ACHN (cell line): ENCODE measurements at regions not wholly inside any gene's neighbourhood (a gene's known extent, or its start where the extent isn't known, plus 50 kb on each side); places are given as distances from the start of the nearest gene placed in this dataset.
A peak's percentile ranks its signal among the peaks of the same experiment; 100 is the strongest.

Source experiments
- DNase-seq: peaks from one replicate; pipeline ENCODE4 v3.0.0-alpha.2; 2015
- in situ Hi-C: cut with HindIII; loops from 2 replicates; pipeline ENCODE4 v1.10.0; 2017; ENCODE audit warnings: low sequenced_read_pairs, low pct_ligation_motif_present, low pct_unique_long_range_greater_than_20kb

- DNase-seq, result no peak
- in situ Hi-C loops, result no loop called here
These were observed 410.8 kb upstream of the EEF2KMT start for GRCh38 chr16:5508371-5508770.

- in situ Hi-C loops, result no loop called here
- no peak for DNase-seq
These were observed 408.4 kb upstream of the EEF2KMT start for GRCh38 chr16:5506021-5506420.

- DNase-seq, result no peak
- in situ Hi-C loops, result no loop called here
These were observed 407.7 kb upstream of the EEF2KMT start for GRCh38 chr16:5505091-5505887.

DNA sequence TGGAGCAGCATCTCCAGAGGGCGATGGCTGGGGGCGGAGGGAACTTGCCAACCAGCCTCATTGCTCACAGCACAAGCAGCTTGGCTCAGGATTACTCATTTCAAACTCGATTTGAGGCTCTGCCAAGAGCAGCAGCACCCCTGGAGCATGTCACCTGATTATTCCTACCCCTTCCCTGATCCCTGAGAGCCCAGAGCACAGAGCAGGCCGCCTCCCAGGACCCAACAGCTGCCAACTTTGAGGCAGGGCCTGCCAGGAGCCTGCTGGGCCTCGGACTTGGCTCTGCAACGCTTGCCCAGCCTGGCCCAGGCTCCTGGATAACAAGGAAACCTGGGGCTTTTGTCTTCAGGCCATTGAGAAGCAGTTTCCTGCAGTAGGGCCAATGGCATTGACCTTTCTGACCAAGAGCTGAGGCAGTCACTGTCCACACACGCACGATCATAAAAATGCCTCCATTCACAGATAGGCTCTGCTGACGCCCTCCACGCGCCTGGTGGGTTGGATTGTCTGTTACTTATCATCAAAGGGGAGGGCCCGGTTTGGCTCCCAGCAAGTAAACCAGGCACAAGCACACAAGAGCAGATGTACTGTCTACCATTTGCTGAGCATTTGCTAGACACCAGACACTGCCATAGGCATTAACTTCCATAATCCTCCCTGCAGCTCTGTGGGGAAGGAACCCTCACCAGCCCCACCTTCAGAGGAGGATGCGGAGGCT is 406.6 kb upstream of the EEF2KMT start:
- in situ Hi-C loops, result no loop called here
- DNase-seq, result no peak

DNA sequence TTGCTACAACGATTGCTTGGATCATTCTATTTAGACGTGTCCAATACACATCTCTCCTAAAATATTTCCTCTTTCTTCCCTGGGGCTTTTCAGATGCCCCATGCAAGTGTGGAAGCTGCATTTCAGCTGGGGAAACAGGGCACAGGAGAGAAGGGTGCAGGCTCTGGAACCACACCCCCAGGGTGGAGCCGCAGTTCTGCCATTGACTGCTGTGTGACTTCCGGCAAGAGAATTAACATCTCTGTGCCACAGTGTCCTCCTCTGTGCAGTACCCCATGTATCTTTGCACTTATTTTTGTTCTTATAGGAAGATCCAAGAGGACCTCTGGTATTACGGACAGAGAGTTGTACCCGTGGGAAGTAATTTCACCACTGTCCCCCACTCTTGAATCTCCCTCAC is 405.3 kb upstream of the EEF2KMT start:
- in situ Hi-C loops, result no loop called here
- DNase-seq, result no peak

- in situ Hi-C loops, result no loop called here
- DNase-seq, result peak; percentile 12
These were observed 404.9 kb upstream of the EEF2KMT start for GRCh38 chr16:5502467-5502869.

DNA sequence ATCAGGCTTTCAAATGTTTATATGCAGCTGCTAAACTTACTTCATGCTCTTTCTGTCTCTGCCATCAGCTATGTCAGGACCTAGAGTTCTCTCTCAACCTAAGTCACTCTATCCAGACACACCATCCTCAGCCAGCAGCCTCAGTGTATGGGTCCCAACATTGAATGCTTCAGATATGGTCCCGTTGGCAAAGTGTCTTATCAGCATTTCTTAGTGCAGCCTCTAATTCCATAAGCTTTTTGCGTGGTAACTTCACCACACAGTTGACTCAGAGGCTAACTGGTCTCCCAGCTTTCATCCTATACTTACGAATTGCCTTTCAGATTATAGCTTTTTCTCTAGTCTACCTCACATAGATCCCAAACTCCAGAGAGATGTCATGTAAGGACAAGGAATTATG is 402.9 kb upstream of the EEF2KMT start:
- in situ Hi-C loops, result no loop called here
- DNase-seq, result no peak

GRCh38 chr16:5498562-5498961 is 401.0 kb upstream of the EEF2KMT start:
- no peak for DNase-seq
- in situ Hi-C loops, result no loop called here

DNA sequence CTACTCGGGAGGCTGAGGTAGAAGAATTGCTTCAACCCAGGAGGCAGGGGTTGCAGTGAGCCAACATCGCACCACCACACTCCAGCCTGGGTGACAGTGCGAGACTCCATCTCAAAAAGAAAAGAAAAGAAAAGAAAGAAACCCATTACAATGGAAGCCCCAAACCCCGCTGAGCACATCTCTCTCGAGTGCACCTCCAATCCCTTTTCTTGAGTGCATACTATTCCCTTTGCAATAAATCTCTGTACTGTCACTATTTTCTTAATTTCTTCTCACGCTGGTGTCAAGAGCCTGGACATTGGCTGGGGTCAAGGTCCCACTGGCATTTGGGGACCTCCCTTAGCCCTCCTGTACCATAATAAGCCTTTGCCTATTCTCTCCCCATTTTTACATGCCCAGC is 398.4 kb upstream of the EEF2KMT start:
- in situ Hi-C loops, result no loop called here
- no peak for DNase-seq

GRCh38 chr16:5490499-5490898 is 392.9 kb upstream of the EEF2KMT start:
- peak; percentile 49 for DNase-seq
- in situ Hi-C loops, result no loop called here

- in situ Hi-C loops, result no loop called here
- DNase-seq, result no peak
These were observed 391.0 kb upstream of the EEF2KMT start for GRCh38 chr16:5488581-5488980.

DNA sequence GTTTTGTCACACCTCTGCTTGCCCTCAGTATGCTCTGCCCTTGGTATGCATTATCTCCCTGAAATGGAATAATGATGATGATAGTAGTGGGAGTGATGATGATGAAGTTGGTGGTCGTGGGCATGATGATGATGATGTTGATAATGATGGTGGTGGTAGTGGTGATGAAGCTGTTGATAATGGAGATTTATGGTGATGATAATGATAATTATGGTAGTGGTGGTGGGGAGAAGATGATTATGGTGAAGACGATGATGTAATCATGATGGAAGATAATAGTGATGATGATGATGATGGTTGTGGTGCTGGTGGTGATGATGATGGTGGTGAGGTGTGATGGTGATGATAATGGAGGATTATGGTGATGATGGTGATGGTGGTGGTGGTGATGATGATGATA is 390.1 kb upstream of the EEF2KMT start:
- in situ Hi-C loops, result no loop called here
- no peak for DNase-seq

- in situ Hi-C loops, result no loop called here
- no peak for DNase-seq
These were observed 384.7 kb upstream of the EEF2KMT start for GRCh38 chr16:5482256-5482655.

- no peak for DNase-seq
- in situ Hi-C loops, result no loop called here
These were observed 383.0 kb upstream of the EEF2KMT start for GRCh38 chr16:5480431-5481195.

GRCh38 chr16:5479926-5480325 is 382.3 kb upstream of the EEF2KMT start:
- DNase-seq, result no peak
- in situ Hi-C loops, result no loop called here

DNA sequence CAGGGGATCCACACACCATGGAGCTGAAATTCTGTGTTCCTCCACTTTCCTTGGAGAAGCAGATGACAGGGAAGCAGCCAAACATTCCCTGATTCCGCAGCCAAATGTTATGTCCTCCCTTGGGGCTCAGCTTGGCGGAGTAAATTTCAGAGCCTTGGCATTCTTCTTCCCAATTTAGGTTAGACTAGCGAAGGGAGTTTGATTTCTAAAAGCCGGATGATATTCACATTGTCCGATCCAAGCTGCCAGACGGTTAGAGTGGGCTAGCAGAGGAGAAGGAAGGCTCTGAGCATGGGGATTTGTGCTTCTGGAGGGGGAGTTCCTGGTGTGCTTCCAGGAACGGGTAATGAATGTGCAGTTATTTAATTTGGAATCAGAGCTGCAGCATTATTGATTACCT is 380.4 kb upstream of the EEF2KMT start:
- in situ Hi-C loops, result no loop called here
- no peak for DNase-seq

GRCh38 chr16:5477251-5477650 is 379.7 kb upstream of the EEF2KMT start:
- DNase-seq, result no peak
- in situ Hi-C loops, result no loop called here

DNA sequence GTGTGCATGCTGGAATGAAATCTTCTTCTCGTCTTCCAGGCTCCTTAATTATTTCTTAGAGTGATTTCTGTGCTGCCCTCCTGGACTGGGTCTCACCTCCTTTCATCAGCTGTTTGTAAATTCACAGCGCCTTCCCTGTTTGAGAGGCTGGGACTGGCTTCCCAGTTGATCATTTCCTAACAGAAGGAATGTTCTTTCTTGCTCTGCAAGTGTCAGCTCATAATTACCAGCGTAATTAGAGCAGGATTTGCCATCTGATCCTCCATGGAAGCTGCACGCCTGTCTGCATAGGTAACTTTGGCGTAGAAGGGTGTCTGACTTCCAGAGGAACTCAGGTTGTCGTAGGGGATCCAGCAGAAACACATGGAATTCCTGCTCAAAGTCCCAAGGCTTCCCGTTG is 375.0 kb upstream of the EEF2KMT start:
- DNase-seq, result no peak
- in situ Hi-C loops, result no loop called here

DNA sequence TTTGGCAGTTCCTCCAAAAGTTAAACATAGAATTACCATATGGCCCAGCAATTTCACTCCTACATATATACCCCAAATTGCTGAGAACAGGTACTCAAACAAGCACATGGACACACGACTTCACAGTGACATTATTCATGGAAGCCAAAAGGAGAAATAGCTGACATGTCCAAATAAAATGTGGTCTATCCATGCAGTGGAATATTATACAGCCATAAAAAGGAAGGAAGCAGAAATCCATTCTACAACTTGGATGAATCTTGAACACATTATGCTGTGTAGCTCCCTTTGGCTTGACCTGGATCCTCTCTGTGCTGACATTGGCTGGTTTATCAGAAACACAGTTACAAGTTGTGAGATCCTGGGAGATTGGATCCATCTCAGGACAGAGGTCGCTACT is 370.9 kb upstream of the EEF2KMT start:
- in situ Hi-C loops, result no loop called here
- DNase-seq, result no peak
